Muscle of back (tissue), 3 donors: ENCODE measurements at regions not wholly inside any gene's neighbourhood (a gene's known extent, or its start where the extent isn't known, plus 50 kb on each side); places are given as distances from the start of the nearest gene placed in this dataset.
A peak's percentile ranks its signal among the peaks of the same experiment; 100 is the strongest.

Experiments
- DNase-seq, 3 donors: peaks; one replicate each; pipeline versions ENCODE4 v3.0.0 to v3.0.0-alpha.2; 2013

GRCh38 chr3:181764544-181764943 is 52.8 kb downstream of the SOX2 start:
- no peak for DNase-seq

- DNase-seq, result no peak
Measured at GRCh38 chr3:181770296-181770695, 58.6 kb downstream of the SOX2 start.

- DNase-seq, result no peak
Measured at GRCh38 chr3:181771120-181771519, 59.4 kb downstream of the SOX2 start.

- no peak for DNase-seq
Measured at GRCh38 chr3:181772166-181772565, 60.4 kb downstream of the SOX2 start.

- no peak for DNase-seq
Measured at GRCh38 chr3:181773921-181774320, 62.2 kb downstream of the SOX2 start.

- peak; percentile 3 to 19 (median 14) for DNase-seq
Measured at GRCh38 chr3:181782306-181782954, 70.7 kb downstream of the SOX2 start.

- peak; percentile 49 to 81 (median 73) for DNase-seq
Measured at GRCh38 chr3:181790561-181790960, 78.8 kb downstream of the SOX2 start.

- peak; percentile 25 to 68 (median 34) for DNase-seq
Measured at GRCh38 chr3:181791056-181791955, 79.6 kb downstream of the SOX2 start.

- DNase-seq, result no peak
Measured at GRCh38 chr3:181793006-181793405, 81.3 kb downstream of the SOX2 start.

- DNase-seq, result no peak
Measured at GRCh38 chr3:181794011-181794790, 82.5 kb downstream of the SOX2 start.

GRCh38 chr3:181796641-181797040 is 84.9 kb downstream of the SOX2 start:
- DNase-seq, result no peak

GRCh38 chr3:181797431-181797830 is 85.7 kb downstream of the SOX2 start:
- DNase-seq, result no peak

- DNase-seq, result no peak
Measured at GRCh38 chr3:181805703-181806102, 94.0 kb downstream of the SOX2 start.

GRCh38 chr3:181808053-181808452 is 96.3 kb downstream of the SOX2 start:
- no peak for DNase-seq

GRCh38 chr3:181823716-181824115 is 112.0 kb downstream of the SOX2 start:
- no peak for DNase-seq

GRCh38 chr3:181824961-181825360 is 113.2 kb downstream of the SOX2 start:
- DNase-seq, result no peak

GRCh38 chr3:181839039-181839915 is 127.6 kb downstream of the SOX2 start:
- no peak for DNase-seq

- no peak for DNase-seq
Measured at GRCh38 chr3:181839916-181840297, 128.2 kb downstream of the SOX2 start.

GRCh38 chr3:181844211-181844610 is 132.5 kb downstream of the SOX2 start:
- DNase-seq, result no peak

- no peak for DNase-seq
Measured at GRCh38 chr3:181847276-181847675, 135.6 kb downstream of the SOX2 start.

GRCh38 chr3:181851063-181851462 is 139.3 kb downstream of the SOX2 start:
- DNase-seq, result no peak
